Peyer's patch (tissue), 4 donors: ENCODE measurements at regions not wholly inside any gene's neighbourhood (a gene's known extent, or its start where the extent isn't known, plus 50 kb on each side); places are given as distances from the start of the nearest gene placed in this dataset.

Experiments
- DNase-seq, 3 donors: peaks; one replicate each; pipeline ENCODE4 v3.0.0-alpha.2; 2017 to 2019
- H3K27ac ChIP-seq, 4 donors: fragments of 200-600 bp; sonication (generic); one replicate each; pipeline ENCODE4 v1.5.1; 2016 to 2019
- H3K27me3 ChIP-seq, 2 donors: fragments of 200-600 bp; sonication (generic); one replicate each; pipeline ENCODE4 v1.5.1; 2019
- H3K36me3 ChIP-seq, 3 donors: fragments of 200-600 bp; sonication (generic); one replicate each; pipeline ENCODE4 v1.5.1; 2016 to 2019
- H3K4me1 ChIP-seq, 4 donors: fragments of 200-600 bp; sonication (generic); one replicate each; pipeline ENCODE4 v1.5.1; 2016 to 2019
- H3K4me3 ChIP-seq, 4 donors: fragments of 200-600 bp; sonication (generic); 1 replicate in 3 of 4; 2 replicates in 1 of 4; pipeline ENCODE4 v1.5.1; 2016 to 2019; ENCODE audit warnings: mild to moderate bottlenecking in 1 of 4
- H3K9me3 ChIP-seq, 4 donors: fragments of 200-600 bp; sonication (generic); one replicate each; pipeline ENCODE4 v1.5.1; 2016 to 2019; ENCODE audit warnings: mild to moderate bottlenecking in 1 of 4
- CTCF ChIP-seq, 6 experiments: fragments of 450-650 bp in 4 of 6; fragments of 200-600 bp in 2 of 6; sonication (generic) in 1 of 6; IDR thresholded peaks; one replicate each; pipeline ENCODE4 v1.5.1; 2017 to 2019; ENCODE audit warnings: antibody characterized with exemption in 6 of 6, mild to moderate bottlenecking in 3 of 6, moderate library complexity in 1 of 6
- POLR2A ChIP-seq, 2 donors: fragments of 450-650 bp; IDR thresholded peaks; one replicate each; pipeline ENCODE4 v1.5.1; 2017; ENCODE audit warnings: antibody characterized with exemption in 2 of 2, mild to moderate bottlenecking in 2 of 2, moderate library complexity in 2 of 2

GRCh38 chr15:95302206-95302605, 1028.3 kb upstream of the NR2F2 start:
- Histone ChIP-seq H3K27ac (peak overlapping the region in 1 of 4 donors; percentile 5), H3K36me3 (no peaks in the 10 kb centered on the region), H3K9me3 (no peaks in the 10 kb centered on the region), H3K4me3 (no peak overlapping the region), H3K4me1 (peaks cover 0 to 4% (median 0%) of the 10 kb centered on the region in 4 donors), H3K27me3 (no peaks in the 10 kb centered on the region)
- DNase-seq: no peak
- TF ChIP-seq CTCF (IDR thresholded peaks at IDR 0.05): no peak
- TF ChIP-seq POLR2A (IDR thresholded peaks at IDR 0.05): no peak

GRCh38 chr15:95302809-95303208, 1027.7 kb upstream of the NR2F2 start:
- DNase-seq: no peak
- Histone ChIP-seq H3K36me3 (no peaks in the 10 kb centered on the region), H3K4me3 (no peak overlapping the region), H3K27ac (peak overlapping the region in 1 of 4 donors; percentile 5), H3K9me3 (no peaks in the 10 kb centered on the region), H3K4me1 (peaks cover 0 to 4% (median 0%) of the 10 kb centered on the region in 4 donors), H3K27me3 (no peaks in the 10 kb centered on the region)
- no peak for TF ChIP-seq POLR2A (IDR thresholded peaks at IDR 0.05)
- TF ChIP-seq CTCF (IDR thresholded peaks at IDR 0.05): no peak

GRCh38 chr15:95303713-95304112, 1026.8 kb upstream of the NR2F2 start:
- H3K4me1 ChIP-seq: peaks cover 0 to 4% (median 0%) of the 10 kb centered on the region in 4 donors
- DNase-seq: no peak
- no peak overlapping the region for H3K4me3 ChIP-seq
- H3K36me3 ChIP-seq: no peaks in the 10 kb centered on the region
- no peaks in the 10 kb centered on the region for H3K27me3 ChIP-seq
- H3K27ac ChIP-seq: peak overlapping the region; percentile 50 to 76 (median 58)
- TF ChIP-seq POLR2A (IDR thresholded peaks at IDR 0.05) (no peak), CTCF (IDR thresholded peaks at IDR 0.05) (no peak)
- no peaks in the 10 kb centered on the region for H3K9me3 ChIP-seq

DNA sequence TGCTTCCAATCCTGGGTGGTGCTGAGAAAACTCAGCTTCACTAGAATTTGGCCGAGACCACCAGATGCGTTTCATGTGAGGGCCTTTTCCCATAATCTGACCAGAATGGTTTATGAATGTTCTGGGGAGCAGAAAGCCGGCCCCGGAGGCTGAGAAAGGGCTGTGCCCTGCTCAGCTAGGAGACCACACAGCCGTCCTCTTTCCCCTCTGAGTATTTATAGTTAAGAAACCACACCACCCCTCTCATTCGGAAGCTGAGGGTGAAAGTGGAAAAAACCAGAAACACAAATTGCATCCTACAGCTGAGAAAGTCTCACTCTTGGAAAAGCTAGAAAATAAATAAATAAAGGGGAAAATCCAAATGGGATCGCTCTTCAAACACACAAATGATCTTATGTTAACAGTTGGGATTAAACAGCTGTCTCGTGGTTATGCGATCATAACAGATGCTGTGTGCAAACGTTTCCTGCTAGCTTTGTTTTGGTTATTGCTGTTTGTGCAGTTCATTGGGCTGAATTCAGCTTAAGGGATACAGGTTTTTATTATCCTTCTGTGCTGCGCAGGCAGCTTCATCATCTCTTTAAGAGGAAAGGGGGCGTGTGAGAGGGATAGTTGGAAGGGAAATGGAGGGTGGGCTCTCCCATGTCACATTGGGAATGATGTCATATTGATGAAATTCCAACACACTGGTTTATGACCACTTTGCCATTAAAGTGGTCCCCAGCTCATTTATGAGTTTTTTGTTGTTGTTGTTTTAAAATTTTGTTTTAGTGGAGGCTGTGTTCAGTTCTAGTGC, 1026.2 kb upstream of the NR2F2 start:
- H3K4me1 ChIP-seq: peaks cover 0 to 4% (median 0%) of the 10 kb centered on the region in 4 donors
- no peaks in the 10 kb centered on the region for H3K27me3 ChIP-seq
- no peaks in the 10 kb centered on the region for H3K36me3 ChIP-seq
- H3K27ac ChIP-seq: peak overlapping the region; percentile 50 to 76 (median 58)
- no peak overlapping the region for H3K4me3 ChIP-seq
- TF ChIP-seq CTCF (IDR thresholded peaks at IDR 0.05): no peak
- H3K9me3 ChIP-seq: no peaks in the 10 kb centered on the region
- DNase-seq: no peak

GRCh38 chr15:95304947-95305400, 1025.5 kb upstream of the NR2F2 start:
- Histone ChIP-seq H3K4me3 (no peak overlapping the region), H3K4me1 (peaks cover 0 to 4% (median 0%) of the 10 kb centered on the region in 4 donors), H3K9me3 (no peaks in the 10 kb centered on the region), H3K27ac (peak overlapping the region in 3 of 4 donors; percentile 50 to 76 (median 52)), H3K36me3 (no peaks in the 10 kb centered on the region), H3K27me3 (no peaks in the 10 kb centered on the region)
- DNase-seq: no peak
- TF ChIP-seq POLR2A (IDR thresholded peaks at IDR 0.05) (no peak), CTCF (IDR thresholded peaks at IDR 0.05) (no peak)
